Endothelial cell (in vitro differentiated cells): ENCODE measurements at regions not wholly inside any gene's neighbourhood (a gene's known extent, or its start where the extent isn't known, plus 50 kb on each side); places are given as distances from the start of the nearest gene placed in this dataset.

ENCODE experiments used
- DNase-seq: peaks from one replicate; pipeline ENCODE4 v3.0.0; 2021; ENCODE audit warnings: low spot score
- H3K27ac Mint-ChIP-seq: one replicate; pipeline ENCODE4 v1.8.0; 2021; ENCODE audit warnings: mixed read lengths, inconsistent platforms; ENCODE audit not compliant: unreplicated experiment
- H3K27me3 Mint-ChIP-seq: one replicate; pipeline ENCODE4 v1.8.0; 2021; ENCODE audit warnings: mild to moderate bottlenecking, moderate library complexity, mixed read lengths, inconsistent platforms; ENCODE audit not compliant: unreplicated experiment
- H3K36me3 Mint-ChIP-seq: one replicate; pipeline ENCODE4 v1.8.0; 2021; ENCODE audit warnings: mild to moderate bottlenecking, low read depth, mixed read lengths, inconsistent platforms; ENCODE audit not compliant: unreplicated experiment
- H3K4me1 Mint-ChIP-seq: one replicate; pipeline ENCODE4 v1.8.0; 2021; ENCODE audit warnings: mild to moderate bottlenecking, mixed read lengths, inconsistent platforms; ENCODE audit not compliant: unreplicated experiment
- H3K4me3 Mint-ChIP-seq: one replicate; pipeline ENCODE4 v1.8.0; 2021; ENCODE audit warnings: mild to moderate bottlenecking, mixed read lengths, inconsistent platforms; ENCODE audit not compliant: unreplicated experiment
- H3K9me3 Mint-ChIP-seq: one replicate; pipeline ENCODE4 v1.8.0; 2021; ENCODE audit warnings: mixed read lengths, inconsistent platforms; ENCODE audit not compliant: unreplicated experiment
- CTCF ChIP-seq: fragments of 200-600 bp; sonication (generic); IDR thresholded peaks from one replicate; pipeline ENCODE4 v1.5.0; 2021; ENCODE audit warnings: antibody characterized with exemption; ENCODE audit not compliant: unreplicated experiment
- microRNA-seq: library from miRNA; unstranded; fragments of <30 nt; microRNA quantifications from one replicate; pipeline ENCODE4, GENCODE V29; 2020; ENCODE audit not compliant: unreplicated experiment

- H3K9me3 Mint-ChIP-seq, result peaks cover 7% of the 10 kb centered on the region
- TF ChIP-seq CTCF, result no peak
- H3K4me1 Mint-ChIP-seq, result no peaks in the 10 kb centered on the region
- H3K4me3 Mint-ChIP-seq, result no peak overlapping the region
- no peaks in the 10 kb centered on the region for H3K27me3 Mint-ChIP-seq
- no peaks in the 10 kb centered on the region for H3K36me3 Mint-ChIP-seq
- DNase-seq, result no peak
- H3K27ac Mint-ChIP-seq, result no peak overlapping the region
These were observed 59.5 kb upstream of the RSPO3 start for GRCh38 chr6:127058936-127059335.

Small RNA genes lying in the stretch of these regions (microRNA-seq; reads per million reads assigned to microRNA genes)
- gene MIR588, result 2.8 reads per million, percentile 36 among the genes with 10 or more reads in this experiment
